Type B pancreatic cell (in vitro differentiated cells): ENCODE measurements at regions not wholly inside any gene's neighbourhood (a gene's known extent, or its start where the extent isn't known, plus 50 kb on each side); places are given as distances from the start of the nearest gene placed in this dataset.

Experiments
- DNase-seq: peaks from one replicate; pipeline ENCODE4 v3.0.0; 2021; ENCODE audit warnings: mixed read lengths; ENCODE audit not compliant: unreplicated experiment; ENCODE audit errors: extremely low spot score
- H3K27ac Mint-ChIP-seq: 2 replicates; pipeline ENCODE4 v1.8.0; 2021; ENCODE audit warnings: mild to moderate bottlenecking, mixed read lengths
- H3K27me3 Mint-ChIP-seq: 2 replicates; pipeline ENCODE4 v1.8.0; 2021; ENCODE audit warnings: mixed read lengths
- H3K36me3 Mint-ChIP-seq: 2 replicates; pipeline ENCODE4 v1.8.0; 2021; ENCODE audit warnings: mixed read lengths
- H3K4me1 Mint-ChIP-seq: one replicate; pipeline ENCODE4 v1.8.0; 2021; ENCODE audit warnings: mixed read lengths; ENCODE audit not compliant: unreplicated experiment
- H3K4me3 Mint-ChIP-seq: 2 replicates; pipeline ENCODE4 v1.8.0; 2021; ENCODE audit warnings: mild to moderate bottlenecking, mixed read lengths
- H3K9me3 Mint-ChIP-seq: 2 replicates; pipeline ENCODE4 v1.8.0; 2021; ENCODE audit warnings: mixed read lengths
- CTCF ChIP-seq: fragments of 200-600 bp; sonication (generic); conservative IDR thresholded peaks from 2 replicates; pipeline ENCODE4 v1.5.0; 2021; ENCODE audit warnings: antibody characterized with exemption, mild to moderate bottlenecking

GRCh38 chr6:8736156-8736895 is 301.0 kb upstream of the SLC35B3 start:
- no peaks in the 10 kb centered on the region for H3K36me3 Mint-ChIP-seq
- no peaks in the 10 kb centered on the region for H3K4me1 Mint-ChIP-seq
- H3K4me3 Mint-ChIP-seq = no peak overlapping the region
- H3K27me3 Mint-ChIP-seq = no peaks in the 10 kb centered on the region
- TF ChIP-seq CTCF = no peak
- H3K27ac Mint-ChIP-seq = no peak overlapping the region
- H3K9me3 Mint-ChIP-seq = no peaks in the 10 kb centered on the region
- no peak for DNase-seq

- no peaks in the 10 kb centered on the region for H3K9me3 Mint-ChIP-seq
- H3K27me3 Mint-ChIP-seq = no peaks in the 10 kb centered on the region
- DNase-seq = no peak
- no peak overlapping the region for H3K27ac Mint-ChIP-seq
- no peaks in the 10 kb centered on the region for H3K4me1 Mint-ChIP-seq
- H3K36me3 Mint-ChIP-seq = no peaks in the 10 kb centered on the region
- no peak overlapping the region for H3K4me3 Mint-ChIP-seq
- no peak for TF ChIP-seq CTCF
Measured at GRCh38 chr6:8733879-8734278, 298.5 kb upstream of the SLC35B3 start.

- no peaks in the 10 kb centered on the region for H3K4me1 Mint-ChIP-seq
- TF ChIP-seq CTCF = no peak
- no peaks in the 10 kb centered on the region for H3K36me3 Mint-ChIP-seq
- no peaks in the 10 kb centered on the region for H3K27me3 Mint-ChIP-seq
- no peak overlapping the region for H3K27ac Mint-ChIP-seq
- H3K9me3 Mint-ChIP-seq = no peaks in the 10 kb centered on the region
- DNase-seq = no peak
- H3K4me3 Mint-ChIP-seq = no peak overlapping the region
Measured at GRCh38 chr6:8731874-8732273, 296.5 kb upstream of the SLC35B3 start.

- TF ChIP-seq CTCF = no peak
- Mint-ChIP-seq H3K27ac (no peak overlapping the region), H3K27me3 (no peaks in the 10 kb centered on the region), H3K9me3 (no peaks in the 10 kb centered on the region), H3K4me1 (peaks cover 10% of the 10 kb centered on the region), H3K36me3 (no peaks in the 10 kb centered on the region), H3K4me3 (no peak overlapping the region)
- DNase-seq = no peak
Measured at GRCh38 chr6:8710668-8711431, 275.5 kb upstream of the SLC35B3 start.

GRCh38 chr6:8707956-8708772 is 272.8 kb upstream of the SLC35B3 start:
- Mint-ChIP-seq H3K36me3 (no peaks in the 10 kb centered on the region), H3K27ac (peak overlapping the region; percentile 54), H3K4me1 (peaks cover 10% of the 10 kb centered on the region), H3K27me3 (no peaks in the 10 kb centered on the region), H3K9me3 (no peaks in the 10 kb centered on the region), H3K4me3 (peak overlapping the region; percentile 32)
- DNase-seq = no peak
- TF ChIP-seq CTCF = peak; percentile 64
